RPMI8226 (cell line): ENCODE measurements at regions not wholly inside any gene's neighbourhood (a gene's known extent, or its start where the extent isn't known, plus 50 kb on each side); places are given as distances from the start of the nearest gene placed in this dataset.
A peak's percentile ranks its signal among the peaks of the same experiment; 100 is the strongest.

Experiments
- DNase-seq: peaks from one replicate; pipeline ENCODE4 v3.0.0-alpha.2; 2015

DNA sequence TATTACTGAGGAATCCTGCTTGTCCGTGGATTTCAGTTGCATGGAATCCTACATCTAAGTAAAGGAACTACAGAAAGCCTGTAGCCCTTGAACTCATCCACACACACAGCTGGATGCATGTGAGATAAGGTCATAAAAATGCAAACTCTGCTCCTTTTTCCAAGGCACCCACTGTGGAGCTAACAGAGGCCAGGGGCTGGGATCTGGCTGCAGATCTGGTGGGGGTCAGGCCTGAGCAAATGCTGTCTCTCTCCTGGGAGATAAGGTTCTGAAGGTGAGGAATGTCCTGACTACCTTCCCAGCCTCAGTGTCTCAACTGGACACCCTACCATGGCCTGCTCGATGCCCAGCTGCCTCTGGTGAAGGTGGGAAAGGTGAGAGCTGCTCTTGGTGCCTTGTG lies 321.5 kb downstream of the LRFN2 start:
- DNase-seq, result no peak

DNA sequence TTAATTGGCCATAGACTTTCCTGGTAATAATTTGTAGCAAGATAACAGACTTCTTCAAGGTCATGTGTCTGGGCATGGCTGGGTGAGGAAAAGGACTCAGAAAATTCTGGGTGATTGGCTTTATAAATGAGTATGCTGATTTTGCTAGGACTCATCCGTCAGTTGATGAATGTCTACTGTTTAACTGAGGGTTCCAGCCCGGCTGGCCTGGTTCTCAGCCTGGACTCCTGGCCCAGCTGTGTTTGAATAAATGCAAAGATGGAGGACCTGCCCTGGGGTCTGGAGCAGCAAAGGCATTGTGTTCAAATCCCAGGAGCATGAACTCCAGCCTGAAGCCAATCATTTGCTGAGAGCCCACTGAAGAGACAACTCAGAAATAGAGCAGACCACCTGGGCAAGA lies 323.2 kb downstream of the LRFN2 start:
- no peak for DNase-seq

DNA sequence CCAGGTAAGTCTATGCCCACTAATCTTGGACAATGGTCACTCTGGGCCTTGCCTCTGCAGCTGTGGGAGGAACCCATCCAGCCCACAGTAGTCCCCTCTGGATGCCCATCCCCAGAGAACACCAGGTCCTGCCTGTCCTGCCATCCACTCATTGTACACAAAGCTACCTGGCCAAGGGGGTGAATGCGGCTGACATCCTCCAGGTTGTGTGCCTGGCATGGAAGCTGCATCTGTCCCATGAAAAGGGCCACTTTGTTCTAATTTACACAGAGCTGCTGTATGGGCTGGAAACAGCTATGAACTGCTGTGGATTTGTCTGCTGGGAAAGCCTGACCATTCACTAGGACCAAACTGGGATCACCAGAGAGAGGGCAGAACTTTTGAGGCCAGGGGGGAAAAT lies 324.8 kb downstream of the LRFN2 start:
- no peak for DNase-seq

DNA sequence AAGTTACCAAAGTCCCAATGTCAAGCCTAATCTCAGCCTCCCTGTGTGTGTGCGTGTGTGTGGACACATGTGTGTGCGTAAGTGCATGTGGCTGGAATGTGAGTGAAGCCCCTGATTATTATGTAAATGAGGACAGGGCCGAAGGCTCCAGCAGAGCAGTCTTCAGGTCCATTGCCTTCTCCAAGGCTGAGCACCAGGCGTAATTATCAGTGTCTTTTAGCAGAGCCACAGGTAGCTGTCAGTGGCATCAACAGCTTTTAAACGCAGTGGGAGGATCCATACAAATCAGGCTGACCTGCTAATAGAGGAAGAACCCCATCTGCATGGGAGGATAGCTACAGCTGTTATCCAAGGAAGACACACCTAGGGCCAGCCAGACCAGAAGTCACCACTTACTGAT lies 324.3 kb upstream of the MOCS1 start:
- DNase-seq, result no peak

DNA sequence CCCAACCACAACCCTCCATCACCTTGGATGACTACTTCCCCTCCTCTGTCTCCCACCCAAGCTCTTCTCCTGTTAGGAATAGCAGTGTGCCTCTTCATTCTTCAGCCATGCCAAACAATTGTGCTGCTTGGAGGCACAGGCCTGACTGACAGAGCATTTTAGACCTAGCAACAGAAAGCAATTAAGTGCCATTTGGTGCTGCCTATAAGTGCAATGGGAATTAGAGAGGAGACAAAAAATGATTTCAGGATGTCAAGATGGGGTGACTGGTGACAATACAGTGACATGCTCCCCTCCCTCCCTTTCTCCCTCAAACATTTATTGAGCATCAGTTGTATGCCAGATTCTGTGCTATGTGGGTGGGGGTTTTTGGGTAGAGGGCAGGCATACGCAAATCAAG lies 322.6 kb upstream of the MOCS1 start:
- DNase-seq, result no peak

DNA sequence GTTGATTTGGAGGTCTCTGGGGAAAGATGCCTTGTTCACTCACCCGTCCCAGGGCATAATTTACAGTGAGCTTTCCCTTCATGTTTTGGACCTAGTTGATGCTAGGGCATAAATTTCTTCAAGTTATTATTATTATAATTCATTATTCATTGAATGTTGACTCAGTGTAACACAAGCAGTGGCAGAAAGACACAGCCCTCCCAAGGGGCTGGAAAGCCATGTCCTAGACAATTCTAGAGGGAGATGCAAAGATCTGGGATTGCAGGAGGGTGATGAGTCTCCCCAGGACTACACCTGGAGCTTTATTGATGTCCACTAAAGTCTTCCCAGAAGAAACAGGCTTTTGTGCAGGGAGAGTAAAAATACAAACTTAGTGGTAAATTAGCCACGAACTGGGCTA lies 322.0 kb upstream of the MOCS1 start:
- no peak for DNase-seq

DNA sequence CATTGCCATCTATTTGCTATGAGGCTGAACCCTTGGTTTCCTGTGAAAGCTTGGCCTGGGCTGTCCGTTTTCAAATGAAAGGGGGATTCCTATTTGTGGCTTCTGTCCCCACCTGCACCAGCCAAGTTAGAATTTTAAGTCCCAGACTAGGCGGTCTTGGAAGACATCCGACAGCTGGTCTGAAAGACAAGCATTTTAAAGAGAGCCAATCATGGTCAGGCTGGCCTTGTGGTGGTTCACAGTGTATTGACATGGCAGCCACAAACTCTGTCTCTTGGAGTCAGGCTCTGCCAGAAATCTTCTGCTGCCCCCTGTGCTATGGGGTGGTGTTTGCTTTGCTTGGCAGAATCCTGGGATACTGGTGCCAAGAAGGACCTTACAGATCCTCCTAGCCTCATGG lies 319.2 kb upstream of the MOCS1 start:
- no peak for DNase-seq

DNA sequence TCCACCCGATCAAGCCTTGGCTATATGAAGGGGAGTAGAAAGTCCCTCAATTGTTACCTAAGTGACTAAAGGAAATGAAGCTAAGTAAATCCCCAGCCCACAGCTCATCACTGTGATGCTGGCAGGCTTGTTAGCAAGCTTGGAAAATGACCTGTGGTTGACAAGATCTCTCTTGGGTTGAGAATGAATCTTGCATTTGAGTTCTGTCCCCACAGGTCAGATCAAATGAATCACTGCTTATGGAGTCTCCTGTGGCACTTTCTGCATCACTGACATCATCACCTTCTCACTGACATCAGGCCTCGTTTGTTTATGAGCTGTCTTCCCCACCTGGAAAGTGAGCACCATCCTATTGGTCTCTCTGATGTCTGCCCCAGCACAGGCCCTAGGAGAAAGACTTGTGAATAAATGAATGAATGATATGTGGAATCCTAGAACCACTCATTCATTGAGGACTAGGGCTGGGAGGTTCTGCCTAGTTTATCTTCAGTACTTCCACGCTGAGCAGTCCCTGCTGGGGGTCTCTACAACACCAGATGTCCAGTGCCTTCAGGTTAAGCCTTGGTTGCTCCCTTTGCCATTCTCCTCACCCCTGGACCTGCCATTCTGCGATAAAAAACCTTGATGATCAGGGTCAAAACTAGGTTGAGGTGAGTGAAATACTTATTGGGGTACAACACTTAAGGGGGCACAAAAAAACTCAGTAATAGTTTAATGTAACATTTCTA lies 318.4 kb upstream of the MOCS1 start:
- no peak for DNase-seq

DNA sequence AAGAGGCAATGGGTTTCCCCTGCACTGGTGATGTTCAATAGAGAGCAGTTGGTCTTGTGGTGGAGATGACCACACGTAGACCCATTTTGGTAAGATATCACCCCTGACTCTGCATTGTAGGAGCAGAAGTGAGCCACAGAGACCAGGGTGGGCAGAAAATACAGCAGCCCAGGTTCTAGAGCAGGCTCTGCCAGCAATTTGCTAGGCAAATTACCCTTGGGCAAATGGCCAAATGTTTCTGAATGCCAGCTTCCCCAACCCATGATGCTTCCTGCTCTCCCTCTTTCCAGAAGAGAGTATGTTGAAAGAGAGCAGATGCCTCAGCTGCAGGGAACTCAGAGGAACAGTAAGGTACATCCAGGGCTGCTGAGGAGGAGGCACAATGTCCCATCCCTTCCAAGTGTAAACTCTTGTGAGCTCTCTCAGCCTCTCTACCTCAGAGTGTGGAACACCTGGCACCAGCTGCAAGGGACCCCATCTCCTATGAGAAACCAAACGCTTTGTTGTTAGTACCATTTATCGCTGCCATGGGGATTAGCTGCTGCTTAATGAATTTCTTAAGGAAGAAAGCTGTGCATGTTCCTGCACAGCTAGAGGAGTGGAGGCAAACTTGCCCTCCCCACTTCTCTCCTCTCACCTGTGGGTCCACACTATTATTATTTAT lies 317.5 kb upstream of the MOCS1 start:
- DNase-seq, result peak; percentile 30

DNA sequence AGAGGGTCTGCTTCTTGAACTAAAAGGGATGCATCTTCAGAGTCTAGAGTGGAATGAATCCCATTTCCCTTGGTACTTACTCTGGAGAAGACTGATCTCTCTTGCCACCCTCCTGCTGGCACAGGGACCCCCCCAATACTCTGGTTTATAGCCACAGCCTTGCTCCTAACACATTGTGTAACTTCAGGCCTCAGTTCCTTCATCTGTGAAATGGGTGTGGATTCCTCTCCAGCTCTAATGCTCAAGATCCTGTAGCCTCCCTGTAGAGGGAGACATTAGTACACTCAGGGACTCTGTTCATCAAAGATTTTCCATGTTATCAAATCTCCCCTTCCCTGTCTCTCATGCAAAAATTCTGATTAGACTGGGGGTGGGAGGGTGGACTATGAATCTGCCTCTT lies 315.7 kb upstream of the MOCS1 start:
- DNase-seq, result no peak

DNA sequence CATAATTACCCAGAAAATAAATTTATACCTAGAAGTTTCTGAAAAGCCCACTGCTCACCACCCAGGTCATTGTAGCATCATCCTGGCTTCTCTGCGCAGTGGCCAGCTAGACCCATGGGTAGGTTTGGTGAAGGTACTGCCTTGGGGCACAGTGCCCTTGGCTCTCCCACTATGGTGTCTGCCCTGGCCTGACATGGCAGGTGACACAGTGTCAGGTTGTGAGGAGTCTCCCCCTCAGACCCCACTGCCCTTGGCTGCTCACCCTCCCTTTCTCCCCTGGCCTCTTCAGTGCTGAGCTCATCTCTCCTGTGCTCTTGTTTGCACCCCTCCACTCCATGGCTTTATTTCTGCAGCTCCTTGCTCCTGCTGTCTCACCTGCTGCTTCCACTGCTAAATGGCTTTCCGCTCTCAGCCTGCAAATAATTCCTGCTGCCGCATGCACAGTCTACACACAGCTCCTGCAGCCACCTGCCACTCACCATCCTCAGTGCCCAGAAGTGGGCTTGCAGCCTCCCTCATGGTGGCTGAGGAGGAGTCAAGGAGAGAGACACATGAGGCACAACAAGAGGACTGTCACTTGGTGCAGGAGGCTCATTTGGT lies 313.4 kb upstream of the MOCS1 start:
- no peak for DNase-seq

DNA sequence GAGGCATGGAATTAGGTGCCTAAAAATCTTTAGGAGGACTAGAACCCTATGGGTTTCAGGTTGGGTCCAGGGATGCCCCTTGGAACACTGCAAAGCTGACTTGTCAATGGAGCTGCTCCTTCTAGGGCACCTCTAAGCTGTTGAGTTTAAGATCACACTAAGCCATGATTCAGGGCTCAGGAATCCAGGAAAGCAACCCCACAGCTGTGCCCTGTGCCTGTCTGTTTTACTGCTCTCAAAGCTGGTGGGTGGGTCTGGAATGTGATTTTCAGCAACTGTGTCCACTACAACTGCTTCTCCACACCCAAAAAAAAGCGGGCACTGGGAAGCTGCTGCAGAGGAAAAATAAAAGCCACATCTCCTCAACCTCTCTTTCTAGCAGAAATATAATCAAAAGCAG lies 310.4 kb upstream of the MOCS1 start:
- no peak for DNase-seq

DNA sequence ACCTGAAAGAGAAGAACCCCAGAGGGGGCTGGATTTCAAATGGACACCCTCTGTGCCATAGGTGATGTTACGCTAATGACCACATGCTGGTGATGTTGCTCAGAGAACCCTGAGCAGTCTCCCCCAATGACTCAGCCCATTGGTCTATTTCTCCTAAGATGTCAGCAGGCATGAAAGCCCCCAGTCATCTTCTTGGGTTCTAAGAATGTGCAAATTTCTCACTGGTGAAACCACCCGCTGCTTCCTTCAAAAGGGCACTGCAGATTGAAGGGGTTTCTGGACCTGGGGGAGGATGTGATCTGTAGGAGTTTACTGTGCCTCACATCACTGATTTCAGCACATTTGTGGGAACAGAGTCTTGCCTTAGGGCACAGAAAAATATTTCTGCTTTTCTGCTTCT lies 298.4 kb upstream of the MOCS1 start:
- DNase-seq, result no peak

DNA sequence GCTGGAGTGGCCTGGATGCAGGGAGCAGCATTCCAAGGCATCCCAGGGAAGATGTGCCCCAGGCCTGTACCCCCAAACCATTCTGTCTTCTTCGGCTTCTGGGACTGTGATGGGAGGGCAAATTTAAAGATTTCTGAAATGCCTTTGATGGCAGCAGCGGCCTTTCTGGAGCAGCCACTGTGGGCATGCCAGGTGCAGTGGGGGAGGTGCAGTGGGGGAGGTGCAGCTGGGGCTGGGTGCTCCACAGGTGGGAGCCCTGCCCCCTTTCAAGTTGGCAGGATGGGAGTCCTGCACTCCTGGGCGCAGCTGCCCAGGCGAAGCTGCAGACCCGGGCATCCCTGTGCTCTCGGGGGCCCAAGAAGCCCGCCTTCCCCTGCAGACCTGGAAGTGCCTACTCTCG lies 293.5 kb upstream of the MOCS1 start:
- peak; percentile 39 for DNase-seq

DNA sequence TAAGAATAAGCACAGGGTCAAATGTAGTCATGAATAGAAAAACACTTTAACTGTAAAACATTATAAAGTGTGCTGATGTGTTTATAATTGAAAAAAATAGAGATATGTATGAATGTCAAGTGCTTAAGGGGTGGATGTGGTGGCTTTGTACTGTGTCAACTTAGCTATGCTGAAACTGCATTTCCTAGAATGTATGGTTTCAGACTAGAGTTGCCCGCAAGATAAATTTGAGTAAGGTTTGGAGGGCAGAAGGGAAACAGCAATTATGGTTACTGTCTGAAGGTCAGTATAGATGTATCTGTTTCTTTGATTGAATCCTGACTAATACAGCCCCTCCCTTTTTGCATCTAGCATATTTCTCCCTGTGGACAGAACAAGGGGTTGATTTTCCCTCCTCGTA lies 288.1 kb upstream of the MOCS1 start:
- DNase-seq, result no peak

DNA sequence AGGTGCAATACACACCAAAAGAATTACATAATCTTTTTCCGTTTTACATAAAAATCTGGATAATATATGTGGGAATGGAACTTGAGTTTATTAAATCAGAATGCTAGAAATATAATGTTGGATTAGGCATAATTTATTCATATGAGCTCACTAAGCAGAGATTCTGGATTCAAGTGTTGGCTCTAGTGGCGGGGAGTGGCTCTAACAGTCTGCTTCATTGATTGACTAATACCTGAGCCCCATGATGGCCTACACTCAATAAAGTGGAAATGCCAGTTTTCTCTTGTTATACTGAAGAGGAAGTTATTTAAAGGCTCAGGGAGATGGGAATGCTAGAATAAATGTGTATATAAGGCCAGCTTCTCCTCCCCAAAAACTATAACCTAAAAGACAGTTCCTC lies 285.5 kb upstream of the MOCS1 start:
- DNase-seq, result no peak

DNA sequence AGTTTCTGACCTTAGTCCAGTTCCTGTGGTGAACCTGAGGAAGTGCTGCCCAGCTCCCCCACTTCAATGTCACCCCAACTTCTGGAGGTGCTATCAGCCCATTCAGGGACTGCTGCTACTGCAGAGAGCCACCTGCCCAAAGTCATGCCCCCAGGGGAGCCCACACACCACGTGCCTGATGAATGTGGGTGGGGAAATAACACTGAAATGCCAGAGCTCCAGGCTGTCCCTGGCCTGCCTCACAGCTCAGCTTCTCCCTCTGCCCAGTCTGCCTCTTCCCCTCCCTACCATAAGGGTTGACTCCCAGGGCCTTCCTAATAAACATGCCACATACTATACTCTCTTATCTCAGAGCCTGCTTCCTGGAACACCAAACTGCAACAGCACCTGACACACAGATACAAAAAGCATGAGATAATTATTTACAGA lies 276.4 kb upstream of the MOCS1 start:
- no peak for DNase-seq

DNA sequence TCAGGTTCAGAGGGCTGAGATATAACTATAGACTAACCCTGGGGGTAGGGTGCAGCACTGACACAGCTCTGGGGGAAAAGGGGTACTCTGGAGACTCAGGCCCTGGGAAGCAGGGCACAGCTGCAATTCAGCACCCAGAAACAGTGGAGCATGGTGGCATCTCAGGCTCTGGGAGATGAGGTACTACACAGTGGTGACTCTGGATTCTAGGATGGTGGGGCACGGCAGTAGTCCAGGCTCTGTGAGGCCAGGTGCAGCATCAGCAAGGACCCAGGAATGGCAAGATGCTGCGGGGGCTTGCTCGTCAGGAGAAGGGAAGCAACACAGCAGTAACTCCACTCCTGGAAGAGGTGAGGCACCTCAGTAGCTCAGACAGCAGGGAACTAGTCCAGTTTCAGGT lies 271.5 kb upstream of the MOCS1 start:
- DNase-seq, result no peak

DNA sequence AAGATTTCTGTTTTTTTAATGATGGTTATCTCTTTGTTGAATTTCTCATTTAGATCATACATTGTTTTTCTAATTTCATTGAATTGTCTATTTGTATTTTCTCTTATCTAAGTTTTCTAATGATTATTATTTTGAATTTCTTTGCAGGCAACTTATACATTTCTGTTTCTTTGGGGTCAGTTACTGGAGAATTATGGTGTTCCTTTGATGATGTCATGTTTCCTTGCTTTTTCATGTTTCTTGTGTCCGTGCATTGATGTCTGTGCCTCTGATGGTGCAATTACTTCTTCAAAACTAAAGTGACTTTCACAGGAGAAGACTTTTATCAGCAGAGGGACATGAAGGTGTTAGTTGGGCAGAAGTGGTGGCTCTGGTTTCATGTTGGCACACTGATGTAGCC lies 270.7 kb upstream of the MOCS1 start:
- no peak for DNase-seq

DNA sequence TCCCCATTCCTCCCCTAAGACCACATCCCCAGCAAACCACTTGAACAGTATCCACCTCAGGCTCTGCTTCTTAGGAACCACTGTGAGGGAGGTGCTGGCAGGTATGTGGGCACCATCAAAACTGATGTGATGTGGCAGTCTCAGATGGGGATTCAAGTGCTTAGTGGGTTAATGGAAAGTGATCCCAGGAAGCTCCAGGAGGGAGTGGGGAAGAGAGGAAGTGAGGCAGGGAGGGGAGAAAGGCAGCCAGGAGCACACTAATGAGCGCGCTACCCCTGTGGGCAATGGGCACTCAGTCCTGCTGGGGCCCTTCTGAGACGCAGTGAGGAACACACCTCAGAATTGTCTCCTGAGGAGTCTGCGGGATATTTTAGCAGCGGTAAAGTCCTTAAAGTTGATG lies 263.1 kb upstream of the MOCS1 start:
- no peak for DNase-seq

DNA sequence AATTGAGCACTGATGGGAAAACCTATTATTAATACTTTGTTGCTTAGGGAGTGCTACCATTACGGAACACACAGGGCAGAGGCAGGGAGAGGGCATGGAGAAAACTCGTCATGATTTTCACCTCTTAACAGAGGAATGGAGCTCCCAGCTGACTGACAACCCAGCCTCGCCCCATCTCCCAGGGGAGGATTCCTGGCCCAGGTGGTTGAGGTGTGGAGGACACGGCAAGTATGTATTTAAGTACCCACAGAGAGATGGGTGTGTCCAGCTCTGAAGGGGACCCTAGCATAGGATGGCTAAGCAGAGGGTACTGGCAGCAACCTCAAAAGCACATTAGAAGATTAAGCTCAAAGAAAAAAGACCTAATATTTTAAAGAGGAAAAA lies 261.9 kb upstream of the MOCS1 start:
- no peak for DNase-seq

DNA sequence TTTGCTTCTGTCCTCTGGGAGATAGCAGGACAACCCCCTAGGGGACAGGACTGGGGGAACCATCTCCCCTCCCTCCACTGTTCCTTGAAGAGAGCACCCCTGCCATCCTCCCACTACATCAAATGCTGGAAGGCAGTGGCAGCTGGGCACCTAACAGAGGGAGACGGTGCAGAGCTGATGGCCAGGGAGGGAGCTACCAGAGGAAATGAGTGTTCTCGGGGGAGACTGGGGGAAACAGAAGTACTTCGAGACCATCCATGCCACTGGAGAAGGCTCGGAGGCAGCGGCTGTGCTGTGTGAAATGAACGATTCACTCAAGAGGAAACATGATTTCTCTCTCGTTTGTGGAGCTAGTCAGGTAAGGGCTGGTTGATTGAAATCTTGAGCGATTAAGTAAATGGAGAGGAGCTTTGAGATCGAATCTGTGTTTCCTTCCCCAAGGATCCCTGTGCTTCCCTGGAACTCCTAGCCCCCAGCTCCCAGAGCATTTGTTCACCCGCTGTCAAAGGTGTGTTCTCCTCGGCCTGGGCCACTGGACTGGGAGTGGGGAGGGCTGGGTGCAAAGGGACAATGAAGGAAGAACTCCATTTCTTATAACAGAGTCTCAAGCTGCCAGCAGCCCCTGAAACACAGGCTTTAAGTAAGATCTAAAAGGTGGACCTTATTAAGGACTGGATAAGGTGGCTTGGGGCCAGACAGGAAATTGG lies 261.3 kb upstream of the MOCS1 start:
- DNase-seq, result no peak

DNA sequence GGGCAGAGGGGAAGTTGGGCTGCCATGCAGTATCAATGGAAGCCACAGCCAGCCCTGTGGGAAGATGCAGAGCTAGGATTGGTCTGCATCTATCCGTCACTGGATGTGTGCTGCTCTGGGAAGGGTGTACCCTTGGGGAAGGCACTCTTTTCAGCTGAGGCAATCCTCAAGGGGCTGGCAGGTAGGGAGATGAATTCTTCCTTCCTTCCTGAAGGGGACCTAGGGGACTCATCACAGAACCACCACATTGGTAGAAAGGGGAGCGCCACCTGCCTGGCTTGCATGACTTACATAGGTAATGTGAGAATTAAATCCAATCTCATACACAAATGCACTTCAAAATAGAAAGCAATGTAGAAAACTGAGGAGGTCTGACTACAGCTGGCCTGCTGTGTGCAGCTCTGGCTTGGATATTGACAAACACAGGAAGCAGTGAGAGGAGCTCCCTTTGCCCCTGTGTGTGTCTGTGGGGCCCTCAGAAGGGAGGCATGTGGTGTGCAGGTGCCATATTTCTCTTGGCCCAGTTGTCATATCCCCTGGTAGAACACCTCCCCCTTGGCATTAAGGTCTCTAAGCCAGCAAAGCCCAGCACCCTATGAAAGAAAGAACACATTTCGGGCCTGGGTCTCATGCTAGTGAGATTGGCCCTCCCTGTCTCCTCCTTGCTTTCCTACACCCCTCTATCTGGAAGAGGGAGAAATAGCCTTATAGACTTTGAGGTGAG lies 260.3 kb upstream of the MOCS1 start:
- no peak for DNase-seq
